ENCODE measurements at regions not wholly inside any gene's neighbourhood (a gene's known extent, or its start where the extent isn't known, plus 50 kb on each side); places are given as distances from the start of the nearest gene placed in this dataset.

GRCh38 chr14:30799933-30800332 is 74.4 kb upstream of the COCH start:
- intact Hi-C loops (cut with micrococcal nuclease): no loop called here
- TF ChIP-seq EZH2phosphoT487 (IDR thresholded peaks at IDR 0.05; ENCODE audit: borderline replicate concordance, low read length) (no peak), CTCF (conservative IDR thresholded peaks at IDR 0.05; ENCODE audit: low read depth, low read length) (no peak), EZH2 (IDR thresholded peaks at IDR 0.05; ENCODE audit: low read length, unreplicated experiment) (no peak)
- no peak overlapping the region for H3K9ac ChIP-seq (ENCODE audit: low read length)

GRCh38 chr14:30803185-30803584 is 71.2 kb upstream of the COCH start:
- BruUV-seq (replicated peaks): no TSS peak
- intact Hi-C loops (cut with micrococcal nuclease): no loop called here
- Histone ChIP-seq H3K4me2 (ENCODE audit: low read length) (no peak overlapping the region), H3K9me2 (replicated peaks; ENCODE audit: low read length) (no peaks in the 10 kb centered on the region), H3K4me3 (ENCODE audit: low read length) (no peak overlapping the region), H3K9me3 (ENCODE audit: low read length) (no peaks in the 10 kb centered on the region), H3K4me1 (ENCODE audit: insufficient read depth, low read length) (no peaks in the 10 kb centered on the region), H3K9ac (ENCODE audit: low read length) (no peak overlapping the region), H3K27ac (ENCODE audit: low read length) (no peak overlapping the region), H3K79me2 (ENCODE audit: low read length) (no peaks in the 10 kb centered on the region), H3K27me3 (ENCODE audit: low read length) (peaks cover 14% of the 10 kb centered on the region), H4K20me1 (ENCODE audit: low read length) (no peaks in the 10 kb centered on the region), H3F3A (ENCODE audit: low read length, unreplicated experiment) (no peaks in the 10 kb centered on the region), H2AFZ (ENCODE audit: low read length) (no peak overlapping the region), H3K36me3 (ENCODE audit: low read depth, low read length) (no peaks in the 10 kb centered on the region)
- no peak for ATAC-seq
- POLR2A ChIA-PET (ENCODE audit: unreplicated experiment): no interaction called here
- TF ChIP-seq EZH2phosphoT487 (IDR thresholded peaks at IDR 0.05; ENCODE audit: borderline replicate concordance, low read length) (no peak), EZH2 (IDR thresholded peaks at IDR 0.05; ENCODE audit: low read length, unreplicated experiment) (no peak), CTCF (conservative IDR thresholded peaks at IDR 0.05; ENCODE audit: low read depth, low read length) (no peak)
- no peak for DNase-seq
- CTCF ChIA-PET: no interaction called here

More at GRCh38 chr14:30799933-30800332, 74.4 kb upstream of the COCH start:
- H3K4me2 ChIP-seq (ENCODE audit: low read length): no peak overlapping the region
- no peaks in the 10 kb centered on the region for H3K9me2 ChIP-seq (replicated peaks; ENCODE audit: low read length)
- ATAC-seq: no peak
- H3K4me1 ChIP-seq (ENCODE audit: insufficient read depth, low read length): no peaks in the 10 kb centered on the region
- no peaks in the 10 kb centered on the region for H3K36me3 ChIP-seq (ENCODE audit: low read depth, low read length)
- peaks cover 14% of the 10 kb centered on the region for H3K27me3 ChIP-seq (ENCODE audit: low read length)
- no peaks in the 10 kb centered on the region for H3K9me3 ChIP-seq (ENCODE audit: low read length)
- CTCF ChIA-PET: no interaction called here
- no peak overlapping the region for H3K4me3 ChIP-seq (ENCODE audit: low read length)
- H3F3A ChIP-seq (ENCODE audit: low read length, unreplicated experiment): no peaks in the 10 kb centered on the region
- H4K20me1 ChIP-seq (ENCODE audit: low read length): no peaks in the 10 kb centered on the region
- BruUV-seq (replicated peaks): no TSS peak
- DNase-seq: no peak
- H2AFZ ChIP-seq (ENCODE audit: low read length): no peak overlapping the region
- no peak overlapping the region for H3K27ac ChIP-seq (ENCODE audit: low read length)
- H3K79me2 ChIP-seq (ENCODE audit: low read length): no peaks in the 10 kb centered on the region
- POLR2A ChIA-PET (ENCODE audit: unreplicated experiment): no interaction called here

GRCh38 chr14:30805284-30805683 is 69.1 kb upstream of the COCH start:
- POLR2A ChIA-PET (ENCODE audit: unreplicated experiment): no interaction called here
- no TSS peak for BruUV-seq (replicated peaks)
- Histone ChIP-seq H3K9me2 (replicated peaks; ENCODE audit: low read length) (no peaks in the 10 kb centered on the region), H3K9ac (ENCODE audit: low read length) (no peak overlapping the region), H3K4me1 (ENCODE audit: insufficient read depth, low read length) (no peaks in the 10 kb centered on the region), H2AFZ (ENCODE audit: low read length) (no peak overlapping the region), H3K9me3 (ENCODE audit: low read length) (no peaks in the 10 kb centered on the region), H3F3A (ENCODE audit: low read length, unreplicated experiment) (no peaks in the 10 kb centered on the region), H3K79me2 (ENCODE audit: low read length) (no peaks in the 10 kb centered on the region), H3K36me3 (ENCODE audit: low read depth, low read length) (no peaks in the 10 kb centered on the region), H3K4me3 (ENCODE audit: low read length) (no peak overlapping the region), H3K4me2 (ENCODE audit: low read length) (no peak overlapping the region), H4K20me1 (ENCODE audit: low read length) (no peaks in the 10 kb centered on the region), H3K27ac (ENCODE audit: low read length) (no peak overlapping the region), H3K27me3 (ENCODE audit: low read length) (no peaks in the 10 kb centered on the region)
- no peak for DNase-seq
- CTCF ChIA-PET: no interaction called here
- intact Hi-C loops (cut with micrococcal nuclease): no loop called here
- TF ChIP-seq CTCF (conservative IDR thresholded peaks at IDR 0.05; ENCODE audit: low read depth, low read length): no peak
- ATAC-seq: no peak

Data from PC-3 (cell line).